Muscle of leg (tissue), 3 donors: ENCODE measurements at regions not wholly inside any gene's neighbourhood (a gene's known extent, or its start where the extent isn't known, plus 50 kb on each side); places are given as distances from the start of the nearest gene placed in this dataset.

ENCODE experiments used
- DNase-seq: peaks from one replicate; pipeline ENCODE4 v3.0.0; 2013
- H3K27ac ChIP-seq: one replicate; pipeline ENCODE4 v1.5.1; 2013; ENCODE audit warnings: mild to moderate bottlenecking, low read length, control low read depth
- H3K27me3 ChIP-seq: one replicate; pipeline ENCODE4 v1.6.1; 2013; ENCODE audit warnings: low read length; ENCODE audit not compliant: control insufficient read depth, insufficient read depth
- H3K36me3 ChIP-seq: one replicate; pipeline ENCODE4 v1.6.1; 2013; ENCODE audit warnings: low read length; ENCODE audit not compliant: control insufficient read depth, insufficient read depth
- H3K4me1 ChIP-seq: one replicate; pipeline ENCODE4 v1.6.1; 2013; ENCODE audit warnings: low read length; ENCODE audit not compliant: control insufficient read depth, insufficient read depth
- H3K4me3 ChIP-seq: one replicate; pipeline ENCODE4 v1.5.1; 2013; ENCODE audit warnings: low read length, control low read depth
- H3K9me3 ChIP-seq: replicated peaks from 2 replicates; pipeline ENCODE4 v1.6.1; 2013; ENCODE audit warnings: low read depth, low read length; ENCODE audit not compliant: control insufficient read depth
- WGBS: methylation state at CpG from one replicate; pipeline ENCODE4 v1.1.5; 2013; ENCODE audit warnings: missing lambda C conversion rate; ENCODE audit not compliant: insufficient coverage; 5-methylcytosine and 5-hydroxymethylcytosine counted together

- no peaks in the 10 kb centered on the region for H3K27me3 ChIP-seq
- no peaks in the 10 kb centered on the region for H3K9me3 ChIP-seq
- no peak overlapping the region for H3K27ac ChIP-seq
- no peak for DNase-seq
- no peaks in the 10 kb centered on the region for H3K36me3 ChIP-seq
- WGBS: 11% methylated on average over 1 of the region's 2 CpGs
- H3K4me1 ChIP-seq: no peaks in the 10 kb centered on the region
- no peak overlapping the region for H3K4me3 ChIP-seq
Measured at GRCh38 chr7:88522771-88523293, 216.1 kb upstream of the STEAP4 start.

- Histone ChIP-seq H3K4me3 (no peak overlapping the region), H3K27me3 (no peaks in the 10 kb centered on the region), H3K36me3 (no peaks in the 10 kb centered on the region), H3K27ac (no peak overlapping the region), H3K9me3 (no peaks in the 10 kb centered on the region), H3K4me1 (no peaks in the 10 kb centered on the region)
- no peak for DNase-seq
- WGBS: no CpG with 5 or more reads among the region's 1 CpG
Measured at GRCh38 chr7:88516429-88516828, 209.7 kb upstream of the STEAP4 start.

- WGBS: no CpG with 5 or more reads among the region's 1 CpG
Measured at GRCh38 chr7:88515301-88515700, 208.6 kb upstream of the STEAP4 start.

GRCh38 chr7:88509341-88509740 is 202.6 kb upstream of the STEAP4 start:
- no peaks in the 10 kb centered on the region for H3K27me3 ChIP-seq
- DNase-seq: no peak
- H3K4me3 ChIP-seq: no peak overlapping the region
- peaks cover 7% of the 10 kb centered on the region for H3K9me3 ChIP-seq
- no peaks in the 10 kb centered on the region for H3K36me3 ChIP-seq
- no peak overlapping the region for H3K27ac ChIP-seq
- H3K4me1 ChIP-seq: no peaks in the 10 kb centered on the region

More at GRCh38 chr7:88515301-88515700, 208.6 kb upstream of the STEAP4 start:
- H3K27me3 ChIP-seq: no peaks in the 10 kb centered on the region
- DNase-seq: no peak
- peaks cover 6% of the 10 kb centered on the region for H3K9me3 ChIP-seq
- no peak overlapping the region for H3K27ac ChIP-seq
- no peaks in the 10 kb centered on the region for H3K36me3 ChIP-seq
- H3K4me3 ChIP-seq: no peak overlapping the region
- H3K4me1 ChIP-seq: no peaks in the 10 kb centered on the region

GRCh38 chr7:88500131-88500530 is 193.4 kb upstream of the STEAP4 start:
- H3K36me3 ChIP-seq: no peaks in the 10 kb centered on the region
- H3K4me1 ChIP-seq: no peaks in the 10 kb centered on the region
- no peak overlapping the region for H3K4me3 ChIP-seq
- peak; percentile 88 for DNase-seq
- H3K9me3 ChIP-seq: no peaks in the 10 kb centered on the region
- WGBS: 20% methylated on average over 2 of the region's 6 CpGs
- H3K27ac ChIP-seq: no peak overlapping the region
- H3K27me3 ChIP-seq: no peaks in the 10 kb centered on the region

GRCh38 chr7:88495881-88496725 is 189.4 kb upstream of the STEAP4 start:
- DNase-seq: no peak
- WGBS: 65% methylated on average over 2 of the region's 8 CpGs
- Histone ChIP-seq H3K36me3 (no peaks in the 10 kb centered on the region), H3K4me1 (no peaks in the 10 kb centered on the region), H3K4me3 (no peak overlapping the region), H3K9me3 (no peaks in the 10 kb centered on the region), H3K27me3 (no peaks in the 10 kb centered on the region), H3K27ac (no peak overlapping the region)

GRCh38 chr7:88492153-88492552 is 185.5 kb upstream of the STEAP4 start:
- H3K9me3 ChIP-seq: no peaks in the 10 kb centered on the region
- H3K4me1 ChIP-seq: no peaks in the 10 kb centered on the region
- no peak overlapping the region for H3K27ac ChIP-seq

GRCh38 chr7:88490874-88491273 is 184.2 kb upstream of the STEAP4 start:
- no peak for DNase-seq
- Histone ChIP-seq H3K27ac (no peak overlapping the region), H3K36me3 (no peaks in the 10 kb centered on the region), H3K9me3 (no peaks in the 10 kb centered on the region), H3K4me3 (no peak overlapping the region), H3K27me3 (no peaks in the 10 kb centered on the region), H3K4me1 (no peaks in the 10 kb centered on the region)
- no CpG with 5 or more reads among the region's 3 CpGs for WGBS

More at GRCh38 chr7:88492153-88492552, 185.5 kb upstream of the STEAP4 start:
- no peak for DNase-seq
- Histone ChIP-seq H3K27me3 (no peaks in the 10 kb centered on the region), H3K36me3 (no peaks in the 10 kb centered on the region), H3K4me3 (no peak overlapping the region)

- no peak for DNase-seq
- Histone ChIP-seq H3K27me3 (no peaks in the 10 kb centered on the region), H3K4me3 (no peak overlapping the region), H3K9me3 (no peaks in the 10 kb centered on the region), H3K27ac (no peak overlapping the region), H3K36me3 (no peaks in the 10 kb centered on the region), H3K4me1 (no peaks in the 10 kb centered on the region)
- 92% methylated on average over 4 of the region's 5 CpGs for WGBS
Measured at GRCh38 chr7:88490161-88490560, 183.5 kb upstream of the STEAP4 start.

GRCh38 chr7:88485821-88486220 is 179.1 kb upstream of the STEAP4 start:
- Histone ChIP-seq H3K27me3 (no peaks in the 10 kb centered on the region), H3K36me3 (no peaks in the 10 kb centered on the region), H3K9me3 (no peaks in the 10 kb centered on the region), H3K4me3 (no peak overlapping the region), H3K4me1 (peaks cover 2% of the 10 kb centered on the region), H3K27ac (no peak overlapping the region)
- peak; percentile 66 for DNase-seq
- 38% methylated on average over 1 of the region's 2 CpGs for WGBS
